Right ventricle myocardium superior (tissue), 1 donor: ENCODE measurements at regions not wholly inside any gene's neighbourhood (a gene's known extent, or its start where the extent isn't known, plus 50 kb on each side); places are given as distances from the start of the nearest gene placed in this dataset.

Source experiments
- ATAC-seq: fragments of 200-7000 bp; cut with Tn5 transposase; one replicate; pipeline ENCODE4 v1.9.1; 2020; ENCODE audit warnings: mild to moderate bottlenecking; ENCODE audit not compliant: poor library complexity
- DNase-seq: peaks from one replicate; pipeline ENCODE4 v3.0.0-alpha.2; 2020
- intact Hi-C: fragments of 100-400 bp; cut with DNase I; formaldehyde crosslinking; loops from one replicate; pipeline ENCODE4 v1.11.2; 2022
- donor health status: DM: no; HTN: yes; CAD: no; lungs with severe emphysema.

DNA sequence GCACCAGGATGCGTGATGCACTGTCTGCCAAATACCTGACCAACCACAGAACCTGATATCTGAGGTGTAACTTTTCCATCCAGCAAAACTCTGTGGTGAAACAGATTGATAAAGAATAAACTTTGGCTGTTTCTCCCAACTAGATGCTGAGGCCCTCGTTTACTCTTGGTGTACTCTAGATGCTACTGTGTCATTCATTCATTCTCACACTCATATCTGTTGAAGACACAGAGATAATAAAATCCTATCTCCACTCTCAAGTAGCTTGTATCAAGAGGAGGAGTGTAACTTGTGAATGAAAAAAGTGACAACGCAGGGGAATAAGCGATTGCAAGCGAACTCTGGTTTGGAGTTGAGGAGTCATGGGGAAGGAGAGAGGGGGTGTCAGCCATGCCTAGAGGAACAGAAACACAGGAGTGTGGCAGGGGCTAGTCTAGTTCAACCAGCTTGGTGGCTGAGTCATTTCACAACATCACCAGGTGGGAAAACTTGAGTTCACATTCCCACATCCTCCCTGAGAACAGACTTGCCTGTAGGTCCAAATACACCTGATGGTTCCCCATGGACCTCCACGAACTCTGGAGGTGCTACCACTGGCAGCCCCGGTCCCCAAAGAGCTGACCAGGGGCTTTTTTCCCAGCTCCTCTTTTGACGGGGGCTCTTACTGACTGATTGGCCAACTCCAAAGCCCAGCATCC lies 73.3 kb upstream of the SNRK start:
- DNase-seq = no peak
- ATAC-seq = no peak
- intact Hi-C loops = no loop called here

DNA sequence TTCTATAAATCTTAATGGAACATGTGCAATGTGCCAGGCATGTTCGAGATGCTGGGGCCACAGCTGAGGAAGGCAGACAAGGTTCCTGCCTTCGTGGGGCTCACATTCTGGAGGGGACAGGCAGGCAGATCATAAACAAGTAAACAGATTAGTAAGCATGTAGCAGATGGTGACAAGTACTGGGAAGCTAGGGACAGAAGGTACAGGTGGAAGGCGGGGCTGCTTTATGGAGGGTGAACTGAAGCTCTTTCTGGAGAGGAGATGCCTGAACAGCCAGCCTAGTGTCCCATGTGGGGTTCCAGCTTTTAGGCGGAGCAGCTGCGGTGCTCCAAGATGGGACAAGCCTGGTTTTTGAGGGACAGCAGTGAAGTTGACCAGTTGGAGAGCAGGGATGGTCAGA lies 74.7 kb upstream of the SNRK start:
- DNase-seq = no peak
- no peak for ATAC-seq
- intact Hi-C loops = no loop called here

DNA sequence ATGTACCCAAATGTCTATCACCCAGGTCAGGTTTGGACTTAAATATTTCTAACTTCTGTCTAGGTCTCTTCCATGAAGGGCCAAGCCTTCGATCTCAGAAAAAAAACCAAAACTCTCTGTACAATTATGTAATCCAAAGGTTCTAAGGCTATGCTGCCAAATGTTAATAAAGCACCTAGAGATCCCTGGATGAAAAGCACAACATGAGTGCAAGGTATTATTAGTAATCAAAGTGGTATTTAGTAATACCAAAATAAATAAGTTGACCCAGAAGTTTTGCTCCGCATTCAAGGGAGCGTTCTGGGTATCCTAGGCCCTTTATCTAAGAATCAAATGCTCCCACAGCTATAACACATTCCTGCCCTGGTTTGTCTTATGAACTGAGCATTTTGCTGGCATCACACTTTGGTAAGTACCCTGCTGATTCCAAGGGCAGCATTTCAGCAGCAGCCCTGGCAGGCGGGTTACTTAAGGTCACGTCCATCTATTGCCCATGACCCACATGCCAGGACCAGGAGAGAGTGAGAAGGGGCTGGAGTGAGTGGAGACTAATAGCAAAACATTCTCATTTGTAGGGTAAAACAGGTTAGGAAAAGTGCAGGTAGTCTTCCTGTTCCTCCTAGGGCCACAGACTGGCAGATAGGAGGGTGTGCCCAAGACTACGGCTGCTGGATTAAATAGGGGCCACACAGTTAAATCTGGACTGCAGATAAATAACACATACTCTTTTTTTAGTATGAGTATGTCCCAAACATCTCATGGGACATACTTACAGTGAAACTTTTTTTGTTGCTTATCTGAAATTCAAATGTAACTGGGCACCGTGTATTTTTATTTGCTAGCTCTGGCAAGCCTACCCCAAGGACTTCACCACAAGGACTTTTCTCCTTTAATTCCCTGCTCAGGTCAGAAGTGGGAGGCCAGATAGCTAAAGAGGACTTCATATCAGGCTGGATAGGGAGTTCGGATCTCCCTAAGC lies 76.0 kb upstream of the SNRK start:
- DNase-seq = no peak
- ATAC-seq = peak; percentile 87
- intact Hi-C loops = no loop called here

DNA sequence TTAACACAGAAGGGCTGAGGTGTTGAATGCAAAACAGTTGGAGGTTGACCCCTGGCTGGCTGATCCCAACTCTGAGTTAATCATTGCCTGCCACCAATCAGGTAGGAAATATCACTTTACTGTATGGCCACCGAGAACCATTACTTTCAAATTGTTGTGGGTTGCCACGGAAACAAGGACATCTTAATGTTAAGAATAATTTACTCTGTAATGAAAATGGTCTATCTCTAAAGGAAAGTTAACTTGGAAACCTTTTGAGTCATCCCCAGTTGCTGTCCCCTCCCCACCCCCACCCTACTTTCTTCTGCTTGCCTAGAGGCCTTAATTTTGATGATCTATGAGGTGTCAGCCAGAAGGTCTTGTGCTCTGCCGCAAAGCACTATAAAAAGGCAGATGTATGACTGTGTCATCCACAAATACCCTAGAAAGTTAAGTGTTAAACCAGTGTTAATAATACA lies 78.7 kb upstream of the SNRK start:
- DNase-seq (no peak), ATAC-seq (no peak)
- intact Hi-C loops = no loop called here

DNA sequence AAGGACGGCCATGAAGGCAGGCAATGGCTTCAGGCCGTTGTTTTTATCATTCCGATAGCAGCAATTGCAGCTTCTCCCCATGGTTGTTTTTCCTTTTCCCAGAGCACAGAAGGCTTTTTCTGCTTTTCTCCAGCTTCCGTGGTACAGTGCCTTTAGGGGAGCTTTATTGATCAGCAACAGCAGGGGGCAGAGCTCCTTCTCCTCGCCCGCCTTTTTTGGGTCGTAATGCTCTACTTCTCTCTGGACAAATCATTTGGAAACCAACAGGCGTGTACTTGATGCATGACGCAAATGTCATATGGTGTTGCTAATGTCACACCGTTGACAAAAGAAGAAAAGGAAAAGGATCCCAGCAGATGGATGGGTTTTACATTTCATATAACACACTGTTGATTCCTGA lies 79.7 kb upstream of the SNRK start:
- no peak for ATAC-seq
- intact Hi-C loops = no loop called here
- DNase-seq = no peak

DNA sequence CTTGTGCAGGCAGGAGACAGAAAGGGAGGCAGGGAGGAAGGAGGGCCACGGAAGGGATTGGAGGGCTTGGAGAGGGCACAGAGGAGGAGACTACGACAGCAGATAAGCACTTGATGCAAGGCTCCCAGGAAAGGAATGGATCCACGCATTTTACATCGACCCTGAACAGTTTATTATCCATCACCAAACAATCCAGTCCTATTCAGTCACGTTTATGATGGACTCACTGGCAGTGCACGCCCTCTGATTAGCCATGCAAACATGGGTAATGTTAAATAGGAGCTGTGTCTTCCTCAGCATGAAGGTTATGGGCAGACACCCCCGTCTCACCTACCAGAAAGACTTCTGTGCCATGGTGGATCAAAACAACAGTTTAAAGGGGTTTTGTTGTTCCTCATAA lies 80.2 kb upstream of the SNRK start:
- DNase-seq (no peak), ATAC-seq (no peak)
- intact Hi-C loops = no loop called here

DNA sequence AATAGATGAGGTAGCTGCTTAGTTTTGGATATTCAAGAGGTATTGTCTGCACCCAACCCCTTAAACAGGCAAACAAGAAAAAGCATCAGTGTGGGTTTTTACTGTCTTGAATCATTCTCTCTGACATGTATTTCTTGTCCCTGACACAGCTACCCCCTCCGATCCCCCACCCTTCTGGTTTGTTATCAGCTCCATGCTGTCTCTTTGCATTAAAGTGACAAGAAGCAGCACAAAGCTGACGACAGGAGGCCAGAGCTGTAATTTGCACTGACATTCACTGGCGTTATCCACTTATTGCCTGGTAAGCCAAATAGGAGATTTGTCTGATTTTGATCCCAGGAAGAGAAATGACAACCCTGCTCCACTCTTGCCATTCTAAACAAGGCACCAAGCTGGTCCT lies 83.3 kb upstream of the SNRK start:
- ATAC-seq (no peak), DNase-seq (no peak)
- intact Hi-C loops = no loop called here

DNA sequence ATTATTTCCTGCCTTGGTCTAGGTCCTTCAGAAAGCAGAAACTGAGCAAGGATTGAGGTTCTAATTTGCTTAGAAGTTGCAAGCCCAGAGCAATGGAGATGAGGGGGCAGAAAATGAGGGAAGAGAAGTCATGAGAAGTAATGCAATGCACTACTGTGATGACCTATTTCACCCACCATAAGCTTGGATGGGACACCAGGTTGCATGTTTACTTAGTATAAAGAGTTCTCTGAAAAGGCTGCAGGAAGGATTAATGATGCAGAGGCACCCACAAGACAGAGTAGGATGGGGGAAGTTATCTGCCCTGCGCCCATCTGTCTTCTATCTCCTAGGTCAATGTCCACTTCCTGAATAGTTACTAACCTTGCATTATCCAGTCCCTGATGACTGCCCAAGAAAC lies 84.8 kb upstream of the SNRK start:
- DNase-seq (no peak), ATAC-seq (no peak)
- intact Hi-C loops = no loop called here

DNA sequence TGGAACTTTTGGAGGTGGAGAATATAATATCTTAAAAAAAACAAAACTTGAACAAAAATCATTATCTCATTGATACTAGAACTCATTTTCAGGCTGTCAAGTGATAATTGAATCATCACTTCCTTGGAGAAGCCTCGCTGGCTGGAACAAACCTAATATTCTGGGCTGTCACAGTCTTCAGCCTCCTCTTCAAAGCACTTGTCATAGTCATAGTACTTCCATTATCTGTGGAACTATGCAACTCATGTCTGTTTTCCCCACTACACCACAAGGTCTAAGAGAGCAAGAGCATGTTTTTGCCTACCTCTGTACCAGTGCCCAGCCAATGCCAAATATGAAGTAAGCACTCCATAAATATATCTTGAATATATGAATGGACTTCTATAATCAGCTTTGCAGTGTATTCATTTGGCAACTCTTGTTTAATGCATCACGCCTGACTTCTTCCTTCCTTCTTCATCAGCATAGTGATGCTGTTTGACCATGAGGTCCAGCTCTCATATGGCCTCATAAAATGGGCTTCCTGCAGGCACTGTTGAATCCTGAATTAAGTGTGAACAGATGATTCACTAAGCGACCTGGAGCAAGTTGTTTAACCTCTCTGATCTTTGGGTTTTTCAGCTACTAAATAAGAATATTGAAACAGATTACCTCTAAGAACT lies 86.6 kb upstream of the SNRK start:
- intact Hi-C loops = no loop called here
- ATAC-seq = no peak
- DNase-seq = no peak

DNA sequence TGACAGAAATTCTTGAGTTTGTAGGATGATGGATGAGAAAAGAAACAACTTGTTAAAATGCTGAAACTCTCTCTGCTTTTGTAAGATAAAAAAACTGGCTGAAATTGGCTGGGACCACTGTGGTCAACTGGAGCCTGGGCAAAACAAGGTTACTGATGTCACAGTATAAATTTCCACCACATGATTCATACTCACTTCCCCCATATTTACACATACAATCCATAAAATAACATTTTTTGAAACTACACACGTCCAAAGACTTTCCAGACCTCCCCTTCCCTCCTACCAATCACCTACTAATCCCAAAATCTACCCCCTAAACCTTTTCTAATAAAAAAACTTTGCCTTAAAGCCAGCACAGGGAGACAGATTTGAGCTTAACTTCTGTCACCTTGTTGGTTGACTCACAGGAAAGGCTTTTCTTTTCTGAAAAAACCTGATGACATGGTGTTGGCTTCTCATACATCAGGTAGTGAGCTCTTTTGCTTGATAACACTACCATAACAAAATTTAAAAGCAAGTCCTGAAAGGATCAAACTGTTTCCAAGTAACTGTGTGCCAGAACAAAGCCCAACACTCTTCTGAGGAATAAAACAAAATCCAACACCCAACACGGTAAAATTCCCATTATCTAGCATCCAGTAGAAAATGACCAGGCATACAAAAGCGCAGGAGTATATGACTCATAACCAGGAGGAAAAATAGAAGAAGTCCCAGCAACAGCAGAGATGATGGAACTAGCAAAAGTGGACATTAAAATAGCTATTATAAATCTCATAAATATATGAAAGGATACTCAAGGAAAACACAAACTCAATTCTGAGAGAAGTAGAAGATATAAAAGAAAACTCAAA lies 87.3 kb upstream of the SNRK start:
- ATAC-seq = no peak
- DNase-seq = no peak
- intact Hi-C loops = no loop called here

DNA sequence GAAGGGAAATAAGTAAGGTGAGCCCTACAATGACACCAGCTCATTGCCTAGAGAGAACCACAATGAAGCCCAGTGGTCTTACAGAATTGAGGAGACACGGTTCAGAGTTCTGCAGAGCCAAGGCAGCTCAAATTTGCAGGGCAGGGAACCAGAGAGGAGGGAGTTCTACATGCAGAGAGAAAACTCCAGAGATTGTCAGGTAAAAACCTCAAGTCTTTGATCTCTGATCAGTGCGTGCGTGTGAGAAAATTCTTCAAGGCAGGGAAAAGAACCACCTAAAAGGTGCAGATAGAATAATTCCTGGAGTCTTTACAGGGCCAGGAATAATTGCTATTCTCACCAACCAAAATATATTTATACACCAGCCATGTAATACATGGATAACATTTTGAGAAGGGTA lies 88.0 kb upstream of the SNRK start:
- ATAC-seq = no peak
- intact Hi-C loops = no loop called here
- DNase-seq = no peak

DNA sequence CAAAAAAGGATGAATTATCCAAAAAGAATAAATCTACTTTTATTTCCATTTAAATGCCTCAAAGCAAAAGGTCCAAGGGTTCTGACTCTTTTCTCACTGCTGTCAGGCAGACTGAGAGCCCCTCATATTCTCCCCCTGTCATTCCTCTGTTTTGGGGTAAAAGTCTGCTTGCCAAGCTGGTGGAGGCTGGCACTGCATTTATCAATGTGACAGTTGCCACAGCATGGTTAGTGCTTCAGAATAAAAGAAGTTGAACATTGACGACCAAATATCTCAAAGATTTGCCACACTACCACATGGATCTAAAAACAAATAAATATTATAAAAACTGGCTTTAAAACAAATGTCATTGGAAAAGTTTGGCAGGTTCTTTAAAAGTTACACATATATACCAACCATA lies 89.2 kb upstream of the SNRK start:
- no peak for ATAC-seq
- no peak for DNase-seq
- intact Hi-C loops = no loop called here

DNA sequence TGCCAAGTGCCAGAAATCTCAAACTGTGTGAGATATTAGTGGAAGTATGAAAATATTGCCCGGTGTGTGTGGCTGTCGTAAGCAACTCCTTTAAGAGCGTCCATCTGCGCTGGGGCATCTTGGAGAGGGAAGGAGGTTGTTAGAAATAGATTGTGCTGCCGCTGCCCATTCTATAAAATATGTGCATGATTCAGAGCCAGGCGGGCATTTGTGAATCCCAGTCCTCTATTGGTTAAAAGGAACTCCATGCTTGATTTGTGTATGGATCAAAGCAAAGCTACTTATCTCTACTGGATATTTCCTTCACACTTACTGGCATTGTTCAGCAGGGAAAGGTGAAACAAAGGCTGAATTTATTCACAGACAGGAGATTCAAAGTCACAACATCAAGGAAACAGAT lies 89.6 kb upstream of the SNRK start:
- intact Hi-C loops = no loop called here
- ATAC-seq (no peak), DNase-seq (no peak)

DNA sequence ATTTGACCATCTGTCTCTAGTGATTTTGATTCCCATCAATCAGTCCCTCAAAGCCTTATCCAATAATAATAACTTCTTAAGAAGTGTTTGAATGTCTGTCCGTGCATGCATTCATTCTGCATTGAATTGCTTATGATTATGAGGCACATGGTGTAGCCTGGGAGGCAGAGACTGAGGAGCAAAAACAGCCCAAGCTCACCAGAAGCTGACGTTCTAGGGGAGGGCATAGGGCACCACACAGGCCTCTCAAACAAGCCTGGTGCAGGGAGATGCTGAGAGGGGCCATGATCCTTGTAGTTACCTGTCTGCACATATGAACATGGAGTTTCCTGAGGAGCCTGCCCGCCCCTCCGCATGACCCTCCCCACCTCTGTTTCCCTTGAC lies 89.2 kb upstream of the POMGNT2 start:
- ATAC-seq = no peak
- intact Hi-C loops = no loop called here
- no peak for DNase-seq

DNA sequence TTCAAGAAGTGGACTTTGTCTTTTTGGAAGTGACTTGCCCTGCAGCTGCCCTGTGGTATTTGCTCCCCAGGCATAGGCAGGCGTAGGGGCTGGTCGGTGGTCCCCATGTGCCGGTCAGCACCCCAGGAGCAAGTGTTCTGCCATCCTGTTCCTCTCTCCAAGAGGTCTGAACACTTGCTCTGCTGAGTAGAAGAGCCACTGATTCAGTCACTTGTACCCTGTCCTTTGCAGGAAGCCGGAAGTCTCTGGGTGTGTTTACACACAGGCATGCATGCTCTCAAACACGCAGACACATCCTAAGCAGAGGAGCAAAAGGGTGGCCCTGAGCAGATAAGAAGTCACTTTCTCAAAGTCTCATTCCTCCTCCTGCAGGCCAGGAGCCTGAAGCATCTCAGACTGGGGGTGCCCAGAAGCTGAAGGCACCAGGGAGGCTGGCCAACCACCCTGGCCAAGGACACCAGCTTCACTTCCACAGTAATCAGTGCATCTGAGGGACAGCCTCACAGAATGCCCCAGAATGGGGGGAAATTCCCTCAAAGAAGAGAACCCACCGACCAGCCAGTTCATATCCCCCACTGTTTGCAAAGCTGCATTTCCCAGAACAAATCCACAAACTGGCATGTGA lies 88.7 kb upstream of the POMGNT2 start:
- DNase-seq = no peak
- peak; percentile 43 for ATAC-seq

DNA sequence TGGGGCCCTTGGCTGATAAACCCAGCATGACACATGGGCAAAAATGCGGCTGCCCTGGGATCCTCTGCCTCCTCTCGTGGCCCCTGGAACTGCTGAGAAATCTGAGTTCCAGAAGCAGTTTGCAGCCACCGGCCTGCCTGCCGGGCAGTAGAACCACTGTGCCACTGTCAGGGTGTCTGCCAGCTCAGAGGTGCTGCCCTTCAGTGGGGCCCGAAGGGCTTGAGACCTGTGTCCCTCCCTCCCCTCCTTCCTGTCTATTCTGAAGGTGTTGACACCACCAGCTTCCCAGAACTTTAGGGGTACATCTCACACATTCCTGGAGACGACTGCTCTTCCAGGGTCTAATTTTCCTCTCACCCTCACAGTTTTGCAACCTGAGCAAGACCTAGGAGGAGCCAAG lies 88.2 kb upstream of the POMGNT2 start:
- no peak for DNase-seq
- intact Hi-C loops = no loop called here

More for the DNA sequence above, 88.7 kb upstream of the POMGNT2 start:
- intact Hi-C loops = no loop called here

DNA sequence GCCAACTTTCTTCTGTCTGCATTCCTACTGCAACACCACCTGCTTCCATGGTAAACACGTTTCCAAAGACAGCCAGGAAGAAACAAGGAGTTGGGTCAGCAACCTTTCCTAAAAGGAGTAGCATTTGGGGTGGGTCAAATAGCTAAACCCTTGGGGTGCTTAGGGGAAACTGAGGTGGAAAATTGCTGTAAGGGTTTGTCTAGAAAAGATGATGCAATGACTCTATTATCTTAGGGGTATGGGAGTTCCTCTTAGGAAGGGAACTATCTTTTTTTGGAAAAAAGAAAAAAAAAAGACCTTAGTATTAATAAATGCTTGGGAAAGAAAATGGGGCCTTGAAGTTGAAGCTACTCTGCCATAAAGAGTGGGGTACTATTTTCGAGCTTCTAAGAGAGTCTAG lies 86.1 kb upstream of the POMGNT2 start:
- ATAC-seq = no peak
- intact Hi-C loops = no loop called here
- DNase-seq = no peak

More for the DNA sequence above, 88.2 kb upstream of the POMGNT2 start:
- no peak for ATAC-seq

DNA sequence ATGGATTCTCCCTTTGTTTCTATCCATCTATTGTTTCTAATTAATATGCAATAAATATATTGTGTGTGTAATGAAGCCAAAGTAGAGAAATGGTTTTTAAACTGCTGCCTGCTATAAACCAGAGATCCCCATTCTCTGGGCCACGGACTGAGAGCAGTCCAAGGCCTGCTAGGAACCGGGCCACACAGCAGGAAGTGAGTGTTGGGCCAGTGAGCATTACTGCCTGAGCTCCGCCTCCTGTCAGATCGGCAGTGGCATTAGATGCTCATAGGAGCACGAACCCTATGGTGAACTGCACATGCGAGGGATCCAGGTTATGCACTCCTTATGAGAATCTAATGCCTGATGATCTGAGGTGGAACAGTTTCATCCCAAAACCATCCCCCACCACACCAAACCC lies 85.2 kb upstream of the POMGNT2 start:
- DNase-seq = no peak
- intact Hi-C loops = no loop called here
- no peak for ATAC-seq
